ENCODE measurements at regions not wholly inside any gene's neighbourhood (a gene's known extent, or its start where the extent isn't known, plus 50 kb on each side); places are given as distances from the start of the nearest gene placed in this dataset.

DNA sequence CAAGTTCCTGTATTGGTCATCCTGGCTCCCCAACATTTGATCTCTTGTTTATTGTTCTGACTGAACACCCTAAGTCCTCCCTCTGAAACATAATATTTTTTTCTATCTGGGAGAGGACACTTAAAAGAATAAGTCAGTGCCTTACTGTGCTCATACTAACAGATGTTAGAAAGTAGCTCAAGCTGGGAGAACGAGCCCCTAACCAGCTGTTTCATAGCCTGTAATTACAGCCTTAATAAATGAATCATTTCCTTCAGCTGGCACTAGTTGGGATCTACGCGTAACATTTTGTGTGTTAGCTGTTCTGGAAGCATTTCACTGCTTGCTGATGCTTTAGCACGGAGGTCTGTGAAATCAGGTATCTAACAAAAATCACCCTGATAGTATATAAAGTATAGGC lies 345.9 kb upstream of the RIOK2 start:
- Mint-ChIP-seq H3K4me1 (peaks cover 0 to 5% (median 5%) of the 10 kb centered on the region in 3 donors), H3K4me3 (no peak overlapping the region), H3K27ac (no peak overlapping the region), H3K9me3 (peaks cover 0 to 4% (median 0%) of the 10 kb centered on the region in 3 donors), H3K36me3 (no peaks in the 10 kb centered on the region), H3K27me3 (peaks cover 0 to 4% of the 10 kb centered on the region in 2 donors)
- Histone ChIP-seq H3K27me3 (replicated peaks in 1 of 2; ENCODE audit: control insufficient read depth in 2 of 2, extremely low read depth in 1 of 2, insufficient read depth in 2 of 2, low read length in 1 of 2) (no peaks in the 10 kb centered on the region), H3K4me1 (ENCODE audit: control insufficient read depth in 1 of 2, extremely low read depth in 1 of 2, insufficient read depth in 2 of 2, low read length in 2 of 2) (no peaks in the 10 kb centered on the region), H3K36me3 (ENCODE audit: control insufficient read depth in 2 of 2, extremely low read depth in 1 of 2, insufficient read depth in 1 of 2, low read length in 1 of 2) (no peaks in the 10 kb centered on the region), H3K4me3 (ENCODE audit: control insufficient read depth in 1 of 2, extremely low read depth in 1 of 2, low read length in 1 of 2) (no peak overlapping the region), H3K9me3 (no peaks in the 10 kb centered on the region), H3K27ac (ENCODE audit: low read length) (no peak overlapping the region)
- ChIA-PET POLR2A (no interaction called here), CTCF (no interaction called here)
- DNase-seq (no peak), ATAC-seq (replicated peaks in 1 of 4) (no peak)
- no CpG with 5 or more reads among the region's 4 CpGs for WGBS (ENCODE audit: insufficient coverage)

GRCh38 chr5:97529354-97529985 lies 346.4 kb upstream of the RIOK2 start:
- Histone ChIP-seq H3K9me3 (no peaks in the 10 kb centered on the region), H3K36me3 (ENCODE audit: control insufficient read depth in 2 of 2, extremely low read depth in 1 of 2, insufficient read depth in 1 of 2, low read length in 1 of 2) (no peaks in the 10 kb centered on the region), H3K27ac (ENCODE audit: low read length) (no peak overlapping the region), H3K4me3 (ENCODE audit: control insufficient read depth in 1 of 2, extremely low read depth in 1 of 2, low read length in 1 of 2) (no peak overlapping the region), H3K4me1 (ENCODE audit: control insufficient read depth in 1 of 2, extremely low read depth in 1 of 2, insufficient read depth in 2 of 2, low read length in 2 of 2) (no peaks in the 10 kb centered on the region), H3K27me3 (replicated peaks in 1 of 2; ENCODE audit: control insufficient read depth in 2 of 2, extremely low read depth in 1 of 2, insufficient read depth in 2 of 2, low read length in 1 of 2) (no peaks in the 10 kb centered on the region)
- Mint-ChIP-seq H3K27ac (no peak overlapping the region), H3K4me3 (no peak overlapping the region), H3K9me3 (peaks cover 0 to 4% (median 0%) of the 10 kb centered on the region in 3 donors), H3K36me3 (no peaks in the 10 kb centered on the region), H3K4me1 (peaks cover 0 to 5% (median 5%) of the 10 kb centered on the region in 3 donors), H3K27me3 (peaks cover 0 to 4% of the 10 kb centered on the region in 2 donors)
- WGBS (ENCODE audit: insufficient coverage): no CpG with 5 or more reads among the region's 4 CpGs
- ChIA-PET CTCF (no interaction called here), POLR2A (no interaction called here)
- ATAC-seq (replicated peaks in 1 of 4): no peak
- DNase-seq: no peak

GRCh38 chr5:97531549-97531948 lies 348.5 kb upstream of the RIOK2 start:
- Histone ChIP-seq H3K9me3 (no peaks in the 10 kb centered on the region), H3K27me3 (replicated peaks in 1 of 2; ENCODE audit: control insufficient read depth in 2 of 2, extremely low read depth in 1 of 2, insufficient read depth in 2 of 2, low read length in 1 of 2) (no peaks in the 10 kb centered on the region), H3K4me1 (ENCODE audit: control insufficient read depth in 1 of 2, extremely low read depth in 1 of 2, insufficient read depth in 2 of 2, low read length in 2 of 2) (no peaks in the 10 kb centered on the region), H3K27ac (ENCODE audit: low read length) (no peak overlapping the region), H3K4me3 (ENCODE audit: control insufficient read depth in 1 of 2, extremely low read depth in 1 of 2, low read length in 1 of 2) (no peak overlapping the region), H3K36me3 (ENCODE audit: control insufficient read depth in 2 of 2, extremely low read depth in 1 of 2, insufficient read depth in 1 of 2, low read length in 1 of 2) (no peaks in the 10 kb centered on the region)
- ChIA-PET POLR2A (no interaction called here), CTCF (no interaction called here)
- ATAC-seq (replicated peaks in 1 of 4) (peak in 1 of 4 experiments; percentile 9), DNase-seq (no peak)
- H3K9me3 Mint-ChIP-seq: no peaks in the 10 kb centered on the region
- no peak overlapping the region for H3K27ac Mint-ChIP-seq
- H3K4me1 Mint-ChIP-seq: peaks cover 0 to 5% (median 5%) of the 10 kb centered on the region in 3 donors
- WGBS (ENCODE audit: insufficient coverage): no CpG with 5 or more reads among the region's 2 CpGs
- no peaks in the 10 kb centered on the region for H3K36me3 Mint-ChIP-seq
- no peaks in the 10 kb centered on the region for H3K27me3 Mint-ChIP-seq
- no peak overlapping the region for H3K4me3 Mint-ChIP-seq

GRCh38 chr5:97534166-97534565 lies 351.1 kb upstream of the RIOK2 start:
- H3K4me1 ChIP-seq (ENCODE audit: control insufficient read depth in 1 of 2, extremely low read depth in 1 of 2, insufficient read depth in 2 of 2, low read length in 2 of 2): no peaks in the 10 kb centered on the region

GRCh38 chr5:97536683-97537082 lies 353.6 kb upstream of the RIOK2 start:
- POLR2A ChIA-PET: no interaction called here
- H3K4me3 ChIP-seq (ENCODE audit: control insufficient read depth in 1 of 2, extremely low read depth in 1 of 2, low read length in 1 of 2): no peak overlapping the region
- WGBS (ENCODE audit: insufficient coverage): no CpG with 5 or more reads among the region's 1 CpG
- DNase-seq: no peak
- no peaks in the 10 kb centered on the region for H3K27me3 ChIP-seq (replicated peaks in 1 of 2; ENCODE audit: control insufficient read depth in 2 of 2, extremely low read depth in 1 of 2, insufficient read depth in 2 of 2, low read length in 1 of 2)
- CTCF ChIA-PET: no interaction called here
- Mint-ChIP-seq H3K4me3 (no peak overlapping the region), H3K27me3 (peaks cover 0 to 6% of the 10 kb centered on the region in 2 donors), H3K27ac (no peak overlapping the region), H3K4me1 (peaks cover 0 to 6% (median 1%) of the 10 kb centered on the region in 3 donors), H3K36me3 (no peaks in the 10 kb centered on the region), H3K9me3 (no peaks in the 10 kb centered on the region)
- H3K4me1 ChIP-seq (ENCODE audit: control insufficient read depth in 1 of 2, extremely low read depth in 1 of 2, insufficient read depth in 2 of 2, low read length in 2 of 2): no peaks in the 10 kb centered on the region
- no peaks in the 10 kb centered on the region for H3K9me3 ChIP-seq
- H3K27ac ChIP-seq (ENCODE audit: low read length): no peak overlapping the region
- no peak for ATAC-seq (replicated peaks in 1 of 4)
- H3K36me3 ChIP-seq (ENCODE audit: control insufficient read depth in 2 of 2, extremely low read depth in 1 of 2, insufficient read depth in 1 of 2, low read length in 1 of 2): no peaks in the 10 kb centered on the region

More at GRCh38 chr5:97534166-97534565, 351.1 kb upstream of the RIOK2 start:
- ATAC-seq (replicated peaks in 1 of 4): no peak
- Histone ChIP-seq H3K27ac (ENCODE audit: low read length) (no peak overlapping the region), H3K4me3 (ENCODE audit: control insufficient read depth in 1 of 2, extremely low read depth in 1 of 2, low read length in 1 of 2) (no peak overlapping the region), H3K27me3 (replicated peaks in 1 of 2; ENCODE audit: control insufficient read depth in 2 of 2, extremely low read depth in 1 of 2, insufficient read depth in 2 of 2, low read length in 1 of 2) (no peaks in the 10 kb centered on the region), H3K36me3 (ENCODE audit: control insufficient read depth in 2 of 2, extremely low read depth in 1 of 2, insufficient read depth in 1 of 2, low read length in 1 of 2) (no peaks in the 10 kb centered on the region), H3K9me3 (no peaks in the 10 kb centered on the region)
- Mint-ChIP-seq H3K36me3 (no peaks in the 10 kb centered on the region), H3K27ac (no peak overlapping the region), H3K4me3 (no peak overlapping the region), H3K9me3 (no peaks in the 10 kb centered on the region), H3K4me1 (peaks cover 0 to 9% (median 5%) of the 10 kb centered on the region in 3 donors), H3K27me3 (no peaks in the 10 kb centered on the region)
- peak in 2 of 35 experiments; percentile 1 to 15 for DNase-seq
- POLR2A ChIA-PET: no interaction called here
- CTCF ChIA-PET: interaction anchor here in 1 of 2 donors (1.7 kb wide), 1 partner anchor 303 kb away, joined by 5 read pairs; no protein-coding TSS in a partner anchor

DNA sequence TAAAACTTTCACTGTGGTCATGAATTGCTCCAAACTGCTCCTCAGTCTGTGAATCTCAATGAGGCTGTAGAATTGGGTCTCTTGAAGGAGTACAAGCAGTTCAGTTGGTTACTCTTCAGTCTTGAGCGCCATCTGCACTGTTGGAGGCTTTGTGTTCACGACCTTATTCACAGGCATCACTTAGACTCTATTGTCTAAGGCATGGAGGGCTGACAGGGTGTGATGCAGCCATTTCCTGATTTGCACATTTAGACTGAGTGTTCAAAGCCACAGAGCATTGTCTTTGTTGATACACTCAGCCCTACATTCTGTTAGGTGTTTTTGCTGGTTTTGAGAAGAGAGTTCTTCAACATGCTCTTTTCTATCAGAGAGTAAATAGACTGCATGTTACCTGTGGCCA lies 355.9 kb upstream of the RIOK2 start:
- Mint-ChIP-seq H3K36me3 (no peaks in the 10 kb centered on the region), H3K4me1 (peaks cover 0 to 4% (median 0%) of the 10 kb centered on the region in 3 donors), H3K4me3 (no peak overlapping the region), H3K27ac (no peak overlapping the region), H3K9me3 (no peaks in the 10 kb centered on the region), H3K27me3 (peaks cover 0 to 6% of the 10 kb centered on the region in 2 donors)
- Histone ChIP-seq H3K4me3 (ENCODE audit: control insufficient read depth in 1 of 2, extremely low read depth in 1 of 2, low read length in 1 of 2) (no peak overlapping the region), H3K9me3 (no peaks in the 10 kb centered on the region), H3K27me3 (replicated peaks in 1 of 2; ENCODE audit: control insufficient read depth in 2 of 2, extremely low read depth in 1 of 2, insufficient read depth in 2 of 2, low read length in 1 of 2) (no peaks in the 10 kb centered on the region), H3K4me1 (ENCODE audit: control insufficient read depth in 1 of 2, extremely low read depth in 1 of 2, insufficient read depth in 2 of 2, low read length in 2 of 2) (no peaks in the 10 kb centered on the region), H3K36me3 (ENCODE audit: control insufficient read depth in 2 of 2, extremely low read depth in 1 of 2, insufficient read depth in 1 of 2, low read length in 1 of 2) (no peaks in the 10 kb centered on the region), H3K27ac (ENCODE audit: low read length) (no peak overlapping the region)
- ChIA-PET POLR2A (no interaction called here), CTCF (no interaction called here)
- DNase-seq (no peak), ATAC-seq (replicated peaks in 1 of 4) (no peak)
- 71% methylated on average over 2 of the region's 2 CpGs for WGBS (ENCODE audit: insufficient coverage)

DNA sequence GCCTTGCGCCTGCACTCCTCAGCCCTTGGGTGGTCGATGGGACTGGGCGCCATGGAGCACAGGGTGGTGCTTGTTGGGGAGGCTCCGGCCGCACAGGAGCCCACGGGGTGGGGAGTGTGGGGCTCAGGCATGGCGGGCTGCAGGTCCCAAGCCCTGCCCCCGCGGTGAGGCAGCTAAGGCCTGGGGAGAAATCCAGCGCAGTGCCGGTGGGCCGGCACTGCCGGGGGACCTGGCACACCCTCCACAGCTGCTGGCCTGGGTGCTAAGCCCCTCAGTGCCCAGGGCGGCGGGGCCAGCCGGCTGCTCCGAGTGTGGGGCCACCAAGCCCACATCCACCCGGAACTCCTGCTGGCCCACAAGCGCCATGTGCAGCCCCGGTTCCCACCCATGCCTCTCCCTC lies 358.8 kb upstream of the RIOK2 start:
- ATAC-seq (replicated peaks in 1 of 4): no peak
- Histone ChIP-seq H3K27me3 (replicated peaks in 1 of 2; ENCODE audit: control insufficient read depth in 2 of 2, extremely low read depth in 1 of 2, insufficient read depth in 2 of 2, low read length in 1 of 2) (no peaks in the 10 kb centered on the region), H3K4me3 (ENCODE audit: control insufficient read depth in 1 of 2, extremely low read depth in 1 of 2, low read length in 1 of 2) (no peak overlapping the region), H3K4me1 (ENCODE audit: control insufficient read depth in 1 of 2, extremely low read depth in 1 of 2, insufficient read depth in 2 of 2, low read length in 2 of 2) (peaks cover 0 to 5% of the 10 kb centered on the region in 2 experiments), H3K36me3 (ENCODE audit: control insufficient read depth in 2 of 2, extremely low read depth in 1 of 2, insufficient read depth in 1 of 2, low read length in 1 of 2) (no peaks in the 10 kb centered on the region), H3K9me3 (no peaks in the 10 kb centered on the region), H3K27ac (ENCODE audit: low read length) (no peak overlapping the region)
- WGBS (ENCODE audit: insufficient coverage): 96% methylated on average over 19 of the region's 20 CpGs
- DNase-seq: no peak
- H3K36me3 Mint-ChIP-seq: no peaks in the 10 kb centered on the region
- H3K4me3 Mint-ChIP-seq: no peak overlapping the region
- peaks cover 0 to 6% of the 10 kb centered on the region in 2 donors for H3K27me3 Mint-ChIP-seq
- peaks cover 0 to 9% (median 0%) of the 10 kb centered on the region in 3 donors for H3K4me1 Mint-ChIP-seq
- H3K27ac Mint-ChIP-seq: no peak overlapping the region
- H3K9me3 Mint-ChIP-seq: no peaks in the 10 kb centered on the region
- ChIA-PET CTCF (interaction anchor here in 1 of 2 donors (0.6 kb wide), 1 partner anchor 41 kb away, joined by 3 read pairs; no protein-coding TSS in a partner anchor), POLR2A (no interaction called here)
